Panc1 (cell line): ENCODE measurements at regions not wholly inside any gene's neighbourhood (a gene's known extent, or its start where the extent isn't known, plus 50 kb on each side); places are given as distances from the start of the nearest gene placed in this dataset.

Experiments
- ATAC-seq: fragments of 200-7000 bp; cut with Tn5 transposase; 2 replicates; pipeline ENCODE4 v1.9.1; 2020; ENCODE audit warnings: mild to moderate bottlenecking, moderate library complexity
- BruUV-seq: library from RNA; stranded (reverse); fragments of 400-500 nt; replicated peaks from 2 replicates; lab custom pipeline; 2021; lab: Mats Ljungman, UMichigan
- CTCF ChIA-PET: fragments of 300-600 bp; sonication (Branson Sonifier 250); formaldehyde crosslinking; loops from one replicate; lab custom pipeline; 2022; ENCODE audit warnings: antibody characterized with exemption; lab: Charles Lee
- POLR2A ChIA-PET: fragments of 300-600 bp; sonication (Branson Sonifier 250); formaldehyde crosslinking; loops from one replicate; lab custom pipeline; 2022; ENCODE audit warnings: antibody characterized with exemption; lab: Charles Lee
- DNase-seq: peaks from one replicate; pipeline ENCODE4 v3.0.0-alpha.2; 2010; ENCODE audit warnings: low read depth, low spot score
- H3K27ac ChIP-seq: 2 replicates; pipeline ENCODE4 v1.5.1; 2011; ENCODE audit warnings: mild to moderate bottlenecking, low read length, inconsistent platforms
- H3K27me3 ChIP-seq: fragments of 200-500 bp; sonication (Bioruptor generic); 2 replicates; pipeline ENCODE4 v1.6.0; 2014; ENCODE audit warnings: low read length, inconsistent platforms; ENCODE audit not compliant: control insufficient read depth, insufficient read depth
- H3K36me3 ChIP-seq: fragments of 200-500 bp; sonication (Bioruptor generic); 2 replicates; pipeline ENCODE4 v1.5.1; 2014; ENCODE audit warnings: inconsistent platforms, mild to moderate bottlenecking, low read length, moderate library complexity; ENCODE audit not compliant: control insufficient read depth, insufficient read depth
- H3K4me1 ChIP-seq: 2 replicates; pipeline ENCODE4 v1.5.1; 2011; ENCODE audit warnings: inconsistent platforms, mild to moderate bottlenecking, low read length, moderate library complexity; ENCODE audit not compliant: control insufficient read depth, insufficient read depth
- H3K4me3 ChIP-seq, 2 experiments: 2 replicates each; pipeline ENCODE4 v1.5.1; 2011 to 2012; ENCODE audit warnings: low read depth in 2 of 2, low read length in 2 of 2, mild to moderate bottlenecking in 2 of 2, inconsistent platforms in 1 of 2, moderate library complexity in 1 of 2
- H3K9me3 ChIP-seq: fragments of 200-500 bp; sonication (Bioruptor generic); 2 replicates; pipeline ENCODE4 v1.5.1; 2014; ENCODE audit warnings: low read depth, mild to moderate bottlenecking, inconsistent platforms, low read length, moderate library complexity; ENCODE audit not compliant: control insufficient read depth, insufficient read depth
- CTCF ChIP-seq: fragments of 450-650 bp; IDR thresholded peaks from 2 replicates; pipeline ENCODE4 v1.5.1; 2017; ENCODE audit warnings: mild to moderate bottlenecking
- POLR2AphosphoS5 ChIP-seq: IDR thresholded peaks from 2 replicates; pipeline ENCODE4 v1.6.1; 2012; ENCODE audit warnings: mild to moderate bottlenecking, low read depth, low read length, moderate library complexity
- REST ChIP-seq, 2 experiments: IDR thresholded peaks; 2 replicates each; pipeline ENCODE4 v1.6.1; 2011 to 2012; ENCODE audit warnings: low read depth in 2 of 2, control low read depth in 1 of 2, low read length in 1 of 2, mild to moderate bottlenecking in 1 of 2, moderate library complexity in 1 of 2; ENCODE audit not compliant: insufficient read depth in 1 of 2
- SIN3A ChIP-seq: IDR thresholded peaks from 2 replicates; pipeline ENCODE4 v1.6.1; 2012; ENCODE audit warnings: low read depth, mild to moderate bottlenecking, low read length, moderate library complexity, borderline replicate concordance; ENCODE audit not compliant: insufficient read depth
- TCF7L2 ChIP-seq: IDR thresholded peaks from 2 replicates; pipeline ENCODE4 v1.6.1; 2011; ENCODE audit warnings: mild to moderate bottlenecking, low read depth, low read length, inconsistent platforms
- in situ Hi-C: cut with HindIII; loops from 2 replicates; pipeline ENCODE4 v1.10.0; 2016; ENCODE audit warnings: low sequenced_read_pairs, low pct_unique_long_range_greater_than_20kb
- intact Hi-C: fragments of 100-400 bp; cut with micrococcal nuclease; formaldehyde crosslinking; loops from one replicate; pipeline ENCODE4 v1.10.0; 2022; ENCODE audit not compliant: unreplicated experiment

- POLR2A ChIA-PET = no interaction called here
- no TSS peak for BruUV-seq
- H3K27me3 ChIP-seq = no peaks in the 10 kb centered on the region
- H3K36me3 ChIP-seq = no peaks in the 10 kb centered on the region
- no peak overlapping the region for H3K4me3 ChIP-seq
- no peaks in the 10 kb centered on the region for H3K4me1 ChIP-seq
- TF ChIP-seq CTCF (no peak), REST (IDR thresholded peaks at IDR 0.05; ENCODE audit: insufficient read depth in 1 of 2, low read depth in 2 of 2, low read length in 1 of 2) (no peak), POLR2AphosphoS5 (no peak), SIN3A (no peak), TCF7L2 (no peak)
- intact Hi-C loops (no loop called here), in situ Hi-C loops (no loop called here)
- no peak for DNase-seq
- CTCF ChIA-PET = no interaction called here
- no peak for ATAC-seq
- H3K27ac ChIP-seq = no peak overlapping the region
- no peaks in the 10 kb centered on the region for H3K9me3 ChIP-seq
These were observed 274.9 kb downstream of the GASK1B start for GRCh38 chr4:157897855-157898370.

GRCh38 chr4:157896726-157897125 is 276.1 kb downstream of the GASK1B start:
- Histone ChIP-seq H3K4me1 (no peaks in the 10 kb centered on the region), H3K27me3 (no peaks in the 10 kb centered on the region), H3K9me3 (no peaks in the 10 kb centered on the region), H3K4me3 (no peak overlapping the region), H3K27ac (no peak overlapping the region), H3K36me3 (no peaks in the 10 kb centered on the region)
- intact Hi-C loops = no loop called here
- POLR2A ChIA-PET = no interaction called here
- CTCF ChIA-PET = no interaction called here
- DNase-seq (no peak), ATAC-seq (no peak)
- in situ Hi-C loops = no loop called here
- TF ChIP-seq POLR2AphosphoS5 = no peak
- no peak for TF ChIP-seq REST (IDR thresholded peaks at IDR 0.05; ENCODE audit: insufficient read depth in 1 of 2, low read depth in 2 of 2, low read length in 1 of 2)
- no peak for TF ChIP-seq SIN3A
- TF ChIP-seq CTCF = no peak
- TF ChIP-seq TCF7L2 = no peak
- no TSS peak for BruUV-seq
